ENCODE measurements at regions not wholly inside any gene's neighbourhood (a gene's known extent, or its start where the extent isn't known, plus 50 kb on each side); places are given as distances from the start of the nearest gene placed in this dataset.

DNA sequence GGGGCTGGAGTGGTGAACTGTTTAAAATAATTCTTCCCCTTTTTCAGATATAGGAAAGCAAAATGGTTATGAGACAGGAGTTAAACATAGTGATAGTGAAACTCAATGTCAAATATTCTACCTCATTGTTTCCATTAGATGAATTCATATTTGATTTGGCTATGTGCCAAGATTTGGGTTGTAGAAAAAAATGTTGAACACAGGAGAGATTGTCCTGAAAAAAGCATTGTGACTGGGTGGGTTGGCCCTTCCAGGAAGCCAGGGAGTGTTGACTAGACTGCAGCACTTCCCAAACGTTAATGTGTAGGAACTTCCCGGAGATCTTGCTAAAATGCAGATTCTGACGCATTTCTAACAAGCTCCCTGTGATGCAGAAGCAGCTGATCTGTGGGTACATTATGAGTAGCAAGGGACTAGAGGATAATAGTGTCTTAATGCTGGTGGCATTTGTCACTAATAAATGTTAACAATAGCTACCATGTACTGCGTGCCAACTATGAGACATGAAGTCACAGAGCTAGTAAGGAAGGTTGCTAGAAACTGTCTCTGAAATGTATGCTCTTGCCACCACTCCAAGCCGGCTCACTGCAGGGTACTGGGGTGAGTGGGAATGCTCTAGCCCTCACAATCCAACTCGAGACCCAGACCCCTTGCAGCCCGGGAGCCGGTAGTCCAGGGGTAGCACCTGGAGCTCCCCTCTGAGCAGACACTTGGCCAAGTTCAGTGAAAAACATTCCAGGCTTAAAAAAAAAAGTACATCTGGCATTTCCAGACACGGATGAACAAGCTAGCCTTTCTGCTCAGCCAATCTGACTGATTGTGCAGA lies 120.6 kb downstream of the CD47 start:
- no peak for DNase-seq

DNA sequence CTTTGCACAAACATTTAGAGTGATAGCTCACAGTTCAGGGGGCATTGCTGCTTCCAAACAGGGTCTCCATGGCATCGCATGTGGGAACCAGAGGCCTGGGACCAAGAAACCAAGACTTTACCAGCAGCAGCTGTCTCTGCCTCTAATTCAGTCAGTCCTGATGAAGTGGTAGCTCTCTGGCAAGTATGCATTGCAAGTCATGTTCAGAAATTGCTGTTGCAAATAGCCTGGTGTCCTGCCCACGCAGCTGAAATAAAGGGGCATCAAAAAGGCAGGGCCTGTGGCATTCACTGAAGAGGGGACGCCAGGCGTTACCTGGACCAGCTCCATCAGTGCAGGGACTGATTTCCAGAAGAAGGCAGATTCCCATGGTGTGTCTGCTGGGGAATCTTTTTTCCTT lies 121.3 kb downstream of the CD47 start:
- no peak for DNase-seq

DNA sequence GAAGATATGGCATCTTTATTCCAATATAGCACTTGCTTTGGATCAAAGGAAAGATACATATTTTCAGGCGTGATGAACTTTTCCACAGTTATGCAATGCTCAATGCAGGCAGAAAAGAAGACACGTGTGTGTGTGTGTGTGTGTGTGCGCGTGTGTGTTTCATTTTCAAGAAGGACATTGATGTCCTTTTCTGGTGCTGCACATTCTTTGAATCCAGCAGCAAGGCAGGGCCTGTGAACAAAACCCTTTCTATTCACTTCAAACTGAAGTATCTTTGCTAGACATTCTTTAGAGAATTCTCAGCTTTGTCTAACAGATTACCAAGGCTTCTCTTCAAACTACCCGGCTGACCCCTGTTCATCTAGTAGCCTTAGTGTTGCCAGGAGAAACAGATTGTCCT lies 124.6 kb downstream of the CD47 start:
- no peak for DNase-seq

DNA sequence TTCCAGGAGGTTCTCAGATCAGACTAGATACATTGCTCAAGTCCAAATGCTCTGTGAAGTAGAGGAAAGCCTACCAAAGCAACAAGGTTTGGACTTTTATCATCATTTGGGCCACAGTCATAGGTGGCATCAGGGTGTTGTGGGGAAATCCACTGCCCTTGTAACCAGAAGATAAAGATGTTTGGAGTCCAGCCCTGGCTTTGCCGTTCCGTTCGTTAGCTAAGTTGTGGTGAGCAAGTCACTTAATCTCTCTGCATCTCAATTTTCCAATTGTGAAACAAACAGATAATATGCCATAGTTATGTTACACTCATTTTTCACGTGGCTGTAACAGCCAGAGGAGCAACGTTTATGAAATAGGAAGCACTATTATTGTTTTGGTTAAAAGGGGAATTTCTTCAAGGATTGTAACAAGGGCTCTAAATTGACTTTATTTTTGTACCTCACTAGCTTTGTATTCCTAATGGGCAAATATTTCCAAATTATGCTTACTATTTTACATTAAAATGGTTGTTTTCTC lies 125.6 kb downstream of the CD47 start:
- DNase-seq: no peak

DNA sequence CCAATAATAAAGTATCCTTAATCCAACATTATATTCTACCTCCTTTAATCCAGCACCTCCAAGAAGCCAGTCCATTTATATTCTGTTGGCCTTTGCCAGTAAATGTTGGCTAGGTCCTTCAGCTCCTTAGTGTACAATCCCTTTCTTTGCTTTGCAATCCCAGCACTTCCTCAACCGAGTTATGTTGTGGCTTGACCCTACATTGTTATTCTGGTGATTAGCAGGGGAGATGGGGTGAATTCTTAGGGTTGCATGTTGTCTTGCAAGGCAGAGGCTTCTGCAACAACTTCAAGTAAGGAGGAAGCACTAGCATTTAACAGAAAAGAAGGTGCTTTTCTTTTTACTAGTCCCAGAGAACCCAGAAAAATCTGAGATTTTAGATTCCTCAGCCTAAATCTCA lies 127.2 kb downstream of the CD47 start:
- no peak for DNase-seq

DNA sequence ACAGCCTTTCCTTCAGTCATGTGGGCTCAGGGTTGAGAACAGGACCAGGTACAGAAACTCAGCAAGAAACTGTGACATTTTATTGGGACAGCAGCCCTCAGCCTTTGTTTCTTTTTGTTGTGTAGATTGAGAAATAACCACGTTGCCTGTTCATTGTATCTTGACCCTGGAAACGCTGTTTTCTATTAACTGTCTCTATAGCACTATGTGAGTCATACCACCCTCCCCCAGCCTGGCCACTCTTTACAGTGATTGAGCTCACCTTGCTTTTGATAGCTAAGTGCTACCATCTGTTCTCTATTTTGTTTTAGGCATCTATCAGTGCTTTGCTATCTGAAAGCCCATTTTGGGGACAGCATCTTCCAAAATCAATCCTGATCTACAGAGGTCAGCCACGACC lies 127.9 kb downstream of the CD47 start:
- DNase-seq: no peak

DNA sequence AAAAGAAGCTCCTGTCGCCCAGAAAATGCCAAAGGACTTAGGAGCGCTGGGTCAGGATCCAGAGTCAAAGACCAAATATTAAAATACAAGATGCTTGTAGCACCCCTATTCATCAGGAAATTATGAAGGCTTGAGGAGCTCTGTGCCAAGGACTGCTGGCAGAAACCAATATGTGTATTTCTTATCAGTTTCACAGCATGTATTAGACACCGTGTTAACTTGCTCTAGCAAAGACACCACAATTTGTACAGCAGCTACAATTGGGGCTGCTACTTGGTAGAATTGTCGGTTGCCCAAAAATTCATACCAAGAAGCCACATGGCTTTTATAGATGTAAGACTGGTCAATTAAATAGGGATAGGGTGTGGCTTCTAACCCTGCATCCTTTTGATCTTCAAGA lies 128.8 kb downstream of the CD47 start:
- no peak for DNase-seq

DNA sequence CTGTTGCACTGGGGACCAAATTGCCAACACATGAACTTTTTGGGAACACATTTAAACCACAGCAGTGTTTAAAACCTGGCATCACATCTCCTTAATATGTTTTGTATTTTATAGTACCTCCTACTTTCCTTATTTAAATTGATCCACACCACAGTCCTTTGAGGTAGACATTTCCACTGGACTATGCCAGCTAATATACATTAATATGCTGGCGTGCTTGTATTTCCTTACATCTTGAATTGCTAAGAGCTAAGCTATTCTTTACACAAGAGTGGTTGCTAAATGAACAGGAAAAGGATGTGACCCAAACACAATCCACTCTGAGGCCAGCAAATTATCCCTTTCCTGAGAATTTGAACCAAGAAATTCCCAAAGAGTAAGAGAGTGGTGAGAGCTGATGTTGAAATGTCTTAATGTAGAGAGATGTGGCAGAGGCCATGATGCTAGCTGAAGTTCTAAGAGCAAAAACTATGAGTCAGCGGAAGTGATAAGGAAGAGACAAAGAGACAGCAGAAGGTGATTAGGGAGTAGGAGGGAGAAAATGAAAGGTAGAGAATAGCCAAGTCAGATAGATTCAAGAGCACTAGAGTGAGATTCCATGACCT lies 131.2 kb downstream of the CD47 start:
- DNase-seq: no peak

DNA sequence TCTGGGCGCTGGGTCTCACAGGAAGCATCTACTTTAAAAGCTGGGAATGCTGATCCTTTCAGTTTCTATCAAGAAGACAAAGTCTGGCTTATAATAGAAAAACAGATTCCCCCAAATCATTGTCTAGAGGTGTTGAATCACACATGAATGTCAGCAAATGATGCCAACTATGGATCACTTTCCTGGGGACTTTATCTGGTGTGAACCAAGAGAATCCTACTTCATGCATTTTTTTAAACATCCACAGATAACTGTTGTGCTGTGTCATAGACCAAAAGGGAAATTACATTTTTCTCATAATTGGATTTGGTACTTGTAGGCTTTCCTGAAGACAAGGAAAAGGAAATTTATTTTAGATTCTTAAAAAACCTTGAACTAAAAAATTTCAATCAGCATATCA lies 132.7 kb downstream of the CD47 start:
- DNase-seq: no peak

DNA sequence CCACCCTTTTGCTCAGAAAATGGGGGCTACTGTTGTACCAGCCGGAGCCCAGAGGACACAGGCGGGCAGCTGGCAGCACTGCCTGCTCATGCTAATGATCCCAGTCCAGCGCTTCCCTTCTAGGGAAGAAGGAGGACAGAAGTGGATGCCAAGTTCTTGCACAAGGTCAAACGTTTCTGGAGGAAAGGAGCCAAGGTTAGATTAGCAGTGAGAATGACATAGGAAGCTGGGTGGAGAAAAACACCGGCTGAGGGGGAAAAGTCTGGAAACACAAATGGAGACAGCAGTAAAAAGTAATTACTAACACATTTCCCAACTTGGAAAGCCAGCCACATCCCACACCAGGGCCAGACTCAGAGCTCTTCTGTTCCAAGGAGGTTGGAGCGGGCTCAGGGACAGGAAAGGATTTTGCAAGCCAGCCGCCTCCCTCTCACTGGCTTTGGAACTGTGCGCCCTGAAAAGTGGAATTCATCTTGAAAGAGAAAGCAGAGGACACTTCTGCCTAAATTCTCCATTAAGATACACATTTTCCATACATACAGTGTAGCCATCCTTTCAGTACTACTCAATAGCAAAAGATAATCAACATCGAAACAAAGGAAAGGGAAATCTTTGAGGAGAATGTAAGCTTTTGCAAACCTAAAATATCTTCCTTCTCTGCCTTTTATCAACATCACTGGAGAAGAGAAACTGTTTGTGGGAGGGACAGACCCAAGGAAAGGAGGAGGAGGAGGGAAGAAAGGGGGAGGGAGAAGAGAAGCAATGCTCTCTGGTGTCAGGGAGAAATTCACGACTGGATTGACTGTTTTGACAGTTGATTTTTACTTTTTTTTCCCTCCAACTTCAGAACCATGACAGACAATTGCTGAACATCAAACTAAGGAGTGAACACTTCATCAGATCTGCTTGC lies 133.6 kb downstream of the CD47 start:
- no peak for DNase-seq

DNA sequence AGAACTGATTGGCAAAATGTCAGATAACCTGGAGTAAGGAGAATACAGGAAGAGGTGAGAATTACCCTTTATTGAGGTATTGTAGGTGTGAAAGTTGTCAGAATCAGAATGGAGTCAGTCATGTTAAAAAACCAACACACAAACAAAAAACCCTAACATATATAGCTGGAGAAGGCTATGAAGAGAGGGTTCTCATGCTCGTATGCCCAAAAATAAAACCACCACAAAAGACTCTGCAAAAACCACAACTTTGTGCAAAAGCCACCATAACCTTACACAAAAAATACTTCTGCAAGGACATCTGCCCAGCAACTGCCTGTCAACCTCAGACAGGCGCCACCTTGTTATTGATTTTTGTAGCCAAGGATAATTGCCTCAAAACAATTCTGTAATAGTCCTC lies 136.0 kb downstream of the CD47 start:
- DNase-seq: no peak

DNA sequence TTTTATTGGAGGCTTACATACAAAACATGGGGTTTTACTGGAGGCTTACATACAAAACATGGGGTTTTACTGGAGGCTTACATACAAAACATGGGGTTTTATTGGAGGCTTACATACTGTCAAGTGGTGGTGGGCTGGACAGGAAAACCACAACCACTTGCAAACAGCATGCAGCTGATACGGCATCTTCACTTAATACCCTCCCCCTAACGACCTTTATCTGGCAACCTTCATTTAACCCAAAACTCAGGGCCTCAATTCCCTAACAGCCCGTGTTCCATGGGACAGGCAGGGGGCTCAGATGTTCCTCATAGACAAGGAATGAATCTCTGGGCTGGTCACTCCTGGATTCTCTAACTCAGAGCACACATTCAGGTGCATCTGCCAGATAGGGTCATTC lies 137.1 kb downstream of the CD47 start:
- no peak for DNase-seq

DNA sequence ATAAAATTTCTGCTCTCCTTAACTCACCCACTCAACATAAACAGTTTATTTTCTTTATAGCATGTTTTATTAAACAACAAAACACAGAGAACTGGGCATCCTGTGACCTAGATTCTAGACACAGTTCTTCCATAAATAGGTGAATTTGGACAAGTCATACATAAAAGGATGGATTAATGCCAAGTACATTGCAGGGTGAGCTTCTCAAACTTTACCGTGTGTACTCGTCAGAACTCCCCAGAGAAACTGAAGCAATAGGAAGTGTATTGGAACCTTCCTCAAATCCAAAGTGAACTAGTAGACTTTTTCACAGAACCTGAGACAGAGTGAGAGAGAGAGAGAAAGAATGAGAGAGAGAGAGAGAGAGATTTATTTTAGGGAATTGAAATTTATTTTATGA lies 139.7 kb downstream of the CD47 start:
- DNase-seq: no peak

DNA sequence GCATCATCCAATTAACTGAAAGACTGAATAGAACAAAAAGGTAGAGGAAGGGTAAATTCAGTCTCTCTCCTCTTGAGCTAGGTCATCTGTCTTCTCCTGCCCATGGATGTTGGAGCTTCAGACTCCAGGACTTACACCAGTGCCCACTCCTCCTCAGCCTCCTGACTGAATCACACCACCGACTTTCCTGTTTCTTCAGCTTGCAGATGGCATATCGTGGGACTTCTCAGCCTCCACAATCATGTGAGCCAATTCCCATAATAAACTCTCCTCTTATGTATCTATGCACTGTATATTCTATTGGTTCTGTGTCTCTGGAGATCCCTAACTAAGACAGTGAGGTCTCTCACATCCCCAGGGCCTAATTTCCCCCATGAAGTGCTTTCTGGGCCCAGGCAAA lies 140.4 kb downstream of the CD47 start:
- no peak for DNase-seq

DNA sequence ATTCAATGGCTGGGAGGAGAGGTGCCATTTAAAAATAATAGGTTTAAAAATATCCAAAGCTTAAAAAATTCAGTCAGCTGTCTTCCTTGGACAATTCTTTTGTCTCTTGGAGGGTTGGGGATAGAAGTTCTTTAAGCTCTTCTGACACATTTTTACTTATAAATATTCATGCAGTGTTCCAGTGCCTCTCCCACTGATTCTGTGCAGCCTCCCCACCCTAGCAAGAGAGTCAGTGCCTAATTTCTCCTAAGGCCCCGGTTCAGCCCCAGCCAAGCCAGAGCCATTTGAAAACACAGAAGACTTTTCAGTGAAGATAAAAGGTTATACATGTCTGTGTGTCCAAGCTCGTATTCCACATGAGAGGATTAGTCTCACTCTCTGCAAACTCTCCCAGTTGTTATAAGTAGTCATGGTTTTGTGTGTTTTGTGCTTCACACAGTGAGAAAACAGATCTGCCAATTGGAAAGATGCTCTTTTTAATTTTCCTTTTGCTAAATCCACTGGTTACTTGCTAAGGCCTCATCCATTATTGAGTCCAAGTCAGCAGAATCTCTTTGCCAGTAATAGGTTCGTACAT lies 141.3 kb downstream of the CD47 start:
- no peak for DNase-seq

DNA sequence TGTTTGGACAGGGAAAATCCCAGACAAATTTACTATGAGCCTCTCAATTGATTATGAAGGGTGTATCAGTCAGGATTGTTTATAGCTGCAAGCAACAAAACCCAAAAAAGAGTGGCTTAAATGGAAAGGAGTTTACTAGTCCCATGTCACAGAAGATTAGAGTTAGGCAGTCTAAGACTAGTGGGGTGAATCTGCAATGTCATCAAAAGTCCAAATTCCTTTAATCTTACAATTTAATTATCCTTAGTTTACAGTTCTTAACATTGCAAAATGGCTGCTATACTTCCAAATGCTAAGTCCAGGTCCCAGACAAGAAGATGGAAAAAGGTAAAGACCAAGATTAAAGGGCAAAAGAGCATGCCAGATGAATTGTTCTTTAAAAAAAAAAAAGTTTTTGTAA lies 143.6 kb downstream of the CD47 start:
- DNase-seq: no peak

DNA sequence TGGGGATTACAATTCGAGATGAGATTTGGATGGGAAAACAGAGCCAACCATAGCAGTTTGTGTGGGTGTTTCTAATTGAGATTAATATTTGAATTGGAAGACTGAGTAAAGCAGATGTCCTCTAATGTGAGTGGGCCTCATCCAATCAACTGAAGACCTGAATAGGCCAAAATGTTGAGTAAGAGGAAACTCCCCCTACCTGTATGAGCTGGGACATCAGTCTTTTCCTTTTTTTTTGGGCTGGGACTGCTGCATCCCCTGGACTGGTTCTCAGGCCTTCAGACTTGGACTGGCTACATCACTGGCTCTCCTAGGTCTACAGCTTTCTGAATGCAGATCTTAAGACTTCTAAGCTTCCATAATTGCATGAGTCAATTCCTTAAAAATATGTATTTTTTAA lies 144.1 kb downstream of the CD47 start:
- DNase-seq: no peak

DNA sequence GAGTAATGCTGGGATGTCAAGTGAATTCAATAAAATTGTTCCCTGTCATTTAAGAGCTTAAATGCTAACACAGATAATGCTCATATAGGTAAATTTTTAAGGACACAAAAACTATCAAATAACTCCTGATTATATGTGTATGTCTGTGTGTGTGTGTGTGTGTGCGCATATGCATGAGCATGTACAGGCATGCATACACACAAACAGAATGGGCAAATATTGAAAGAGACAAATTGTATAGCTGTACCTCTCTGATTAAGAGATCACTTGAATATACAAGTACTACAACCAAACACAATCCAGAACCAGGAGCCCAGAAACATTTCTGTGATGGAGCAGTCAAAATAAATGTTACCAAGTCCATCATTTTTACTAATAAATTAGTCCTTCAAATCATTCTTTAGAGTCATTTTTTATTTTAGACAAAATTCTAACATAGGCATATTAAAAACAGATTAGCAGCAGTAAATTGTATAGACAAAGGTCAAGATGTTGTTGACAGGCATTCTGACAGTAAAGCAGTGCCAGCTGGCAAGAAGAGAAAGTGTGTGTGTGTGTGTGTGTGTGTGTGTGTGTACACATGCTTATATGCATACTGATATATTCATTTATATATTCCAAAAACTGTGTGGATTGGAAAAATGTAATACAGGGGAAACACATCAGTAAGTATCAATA lies 145.3 kb downstream of the CD47 start:
- DNase-seq: no peak

DNA sequence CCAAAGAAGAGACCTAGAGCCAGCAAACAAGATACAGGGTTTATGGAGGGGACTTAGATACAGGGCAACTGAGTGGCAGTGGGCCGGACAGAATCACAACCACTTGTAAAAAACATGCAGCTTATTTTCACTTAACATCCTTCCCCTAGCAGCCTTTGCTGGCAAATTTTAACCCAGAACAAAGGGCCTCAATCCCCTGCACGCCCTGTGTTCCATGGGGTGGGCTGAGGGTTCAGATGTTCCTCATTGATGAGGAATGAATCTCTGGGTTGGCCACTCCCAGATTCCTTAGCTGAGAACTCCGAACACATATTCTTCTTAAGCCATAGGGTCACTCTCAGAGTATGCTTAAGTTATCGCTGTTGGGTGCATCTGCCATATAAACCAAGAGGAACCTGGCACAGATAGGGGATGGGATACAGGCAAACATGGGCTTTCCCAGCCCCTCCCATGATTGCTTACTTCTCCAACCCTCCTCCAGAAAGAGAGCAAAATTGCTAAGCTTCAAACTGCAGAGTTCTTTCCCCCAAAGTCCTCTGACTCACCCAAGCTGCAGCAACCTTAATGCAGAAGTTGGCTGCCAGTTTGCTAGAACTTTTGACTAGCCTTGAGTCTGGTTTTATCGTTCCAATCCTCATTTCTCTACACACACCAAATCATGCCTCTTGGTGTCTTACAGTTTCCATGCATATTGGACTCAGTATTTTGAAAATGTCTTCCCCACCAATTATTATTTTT lies 146.9 kb downstream of the CD47 start:
- no peak for DNase-seq

DNA sequence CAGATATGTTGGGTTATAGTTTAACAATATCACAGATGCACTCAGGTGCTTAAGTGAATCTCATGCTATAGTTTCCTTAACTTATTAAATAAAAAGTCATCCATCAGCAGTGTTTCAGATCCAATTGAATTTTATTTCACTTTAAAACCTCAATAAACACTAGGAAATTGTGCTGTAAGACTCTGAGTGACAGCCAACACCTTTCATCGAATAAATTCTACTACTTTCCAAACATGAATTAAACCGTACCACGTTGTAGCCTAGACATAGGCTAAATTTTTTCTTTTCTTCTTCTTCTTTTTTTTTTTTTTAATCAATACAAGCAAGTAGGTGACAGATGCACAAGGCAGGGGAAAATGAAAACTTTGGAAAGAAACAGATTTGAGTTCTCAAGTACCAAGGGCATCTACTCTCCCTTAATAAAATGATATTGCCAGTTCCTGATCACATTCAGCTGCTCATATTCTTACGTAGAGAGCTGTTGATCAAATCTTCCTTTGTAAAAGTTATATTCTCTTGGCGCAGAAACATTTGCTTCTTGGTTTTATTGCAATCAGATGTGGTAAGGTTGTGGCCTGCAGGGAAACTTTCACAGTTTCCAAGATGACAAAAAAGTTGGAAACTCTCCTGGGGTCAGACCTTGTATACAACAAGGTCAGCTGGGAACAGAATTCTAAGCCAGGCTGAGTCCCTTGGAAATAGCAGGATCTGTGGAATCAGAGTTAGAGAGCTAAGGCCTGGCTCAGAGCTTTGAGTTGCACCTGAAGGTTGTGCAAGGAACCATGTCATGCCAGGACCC lies 147.7 kb downstream of the CD47 start:
- DNase-seq: no peak

DNA sequence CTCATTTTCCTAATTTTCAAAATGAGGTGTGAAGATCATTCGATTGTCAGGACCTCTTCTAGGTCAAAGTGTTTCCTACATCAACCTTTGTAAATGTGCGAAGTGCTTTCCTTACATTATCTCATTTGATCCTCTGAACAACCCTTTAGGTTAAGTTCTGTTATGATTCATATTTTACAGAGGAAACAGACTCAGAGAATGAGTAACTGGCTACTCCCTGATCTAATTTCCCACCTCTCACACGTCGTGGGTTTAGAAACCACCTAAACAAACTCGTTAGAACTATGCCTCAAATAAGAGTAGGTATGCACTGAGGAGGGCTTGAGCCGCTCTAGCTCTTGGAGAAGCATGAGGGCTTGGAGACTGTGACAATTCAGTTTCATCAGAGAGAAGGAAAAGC lies 148.6 kb downstream of the CD47 start:
- no peak for DNase-seq
